Endothelial cell of umbilical vein (primary cell): ENCODE measurements at regions not wholly inside any gene's neighbourhood (a gene's known extent, or its start where the extent isn't known, plus 50 kb on each side); places are given as distances from the start of the nearest gene placed in this dataset.

Source experiments
- EZH2 ChIP-seq: IDR thresholded peaks from 2 replicates; pipeline ENCODE4 v1.6.1; 2012; ENCODE audit warnings: borderline replicate concordance, low read depth, mild to moderate bottlenecking, moderate library complexity, low read length, inconsistent platforms; ENCODE audit not compliant: severe bottlenecking
- FOS ChIP-seq: IDR thresholded peaks from 2 replicates; pipeline ENCODE4 v1.6.1; 2011; ENCODE audit warnings: mild to moderate bottlenecking, low read length, moderate library complexity, borderline replicate concordance; ENCODE audit not compliant: insufficient read depth
- JUN ChIP-seq: IDR thresholded peaks from 2 replicates; pipeline ENCODE4 v1.6.1; 2011; ENCODE audit warnings: borderline replicate concordance, low read depth; ENCODE audit not compliant: insufficient read length, insufficient read depth
- MYC ChIP-seq: IDR thresholded peaks from one replicate; pipeline ENCODE4 v1.6.1; 2011; ENCODE audit warnings: mild to moderate bottlenecking, low read depth, low read length
- TF ChIP-seq, protein P1 (sequence below), 2 donors: IDR thresholded peaks; 1 replicate in 1 of 2; 2 replicates in 1 of 2; pipeline ENCODE4 v1.5.1; 2011; ENCODE audit warnings: low read length in 2 of 2, mild to moderate bottlenecking in 2 of 2, moderate library complexity in 2 of 2, control low read depth in 1 of 2, inconsistent platforms in 1 of 2, low read depth in 1 of 2; ENCODE audit not compliant: insufficient read depth in 1 of 2; ENCODE audit errors: extremely low read depth in 1 of 2
- TF ChIP-seq, protein P2 (sequence below): IDR thresholded peaks from 2 replicates; pipeline ENCODE4 v1.6.1; 2011; ENCODE audit not compliant: insufficient read depth, insufficient read length

DNA sequence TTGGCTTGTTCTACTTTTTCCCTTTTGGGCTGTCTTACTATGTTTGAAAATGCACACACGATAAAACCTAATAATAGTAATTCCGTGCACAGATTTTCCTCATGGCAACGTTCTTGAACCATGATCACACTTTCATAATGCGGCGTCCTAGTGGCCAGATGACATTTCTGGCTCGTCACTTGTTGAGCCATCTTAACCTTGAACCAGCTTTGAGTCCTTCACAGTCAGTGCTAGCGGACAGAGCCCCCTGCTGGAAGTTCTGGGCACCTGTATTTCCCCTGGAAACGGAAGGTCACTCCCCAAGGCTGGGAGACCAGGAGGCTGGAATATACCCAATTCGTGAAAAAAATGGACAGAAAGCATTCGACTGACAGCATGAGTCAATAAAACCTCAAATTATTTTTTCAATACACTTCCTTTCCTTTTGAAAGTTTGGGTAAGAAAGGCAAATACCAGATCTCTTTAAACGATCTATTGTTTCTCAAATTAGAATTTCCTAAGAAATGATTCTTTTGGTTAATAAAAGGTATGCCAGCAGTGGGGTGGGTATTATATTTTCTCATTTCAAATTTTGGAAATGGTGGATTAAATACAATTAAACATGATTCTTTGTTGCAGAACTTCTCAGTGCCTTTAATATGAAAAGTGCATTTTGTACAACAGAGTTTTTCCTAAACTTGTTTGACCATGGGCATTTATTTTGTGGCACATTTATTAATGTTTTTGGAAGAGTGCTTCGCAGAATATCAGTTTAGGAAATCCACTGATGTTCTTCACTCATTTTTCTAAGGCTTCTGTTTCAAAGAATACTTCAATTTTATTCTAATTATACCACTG, 542.3 kb downstream of the QKI start:
- TF ChIP-seq, protein P1, sequence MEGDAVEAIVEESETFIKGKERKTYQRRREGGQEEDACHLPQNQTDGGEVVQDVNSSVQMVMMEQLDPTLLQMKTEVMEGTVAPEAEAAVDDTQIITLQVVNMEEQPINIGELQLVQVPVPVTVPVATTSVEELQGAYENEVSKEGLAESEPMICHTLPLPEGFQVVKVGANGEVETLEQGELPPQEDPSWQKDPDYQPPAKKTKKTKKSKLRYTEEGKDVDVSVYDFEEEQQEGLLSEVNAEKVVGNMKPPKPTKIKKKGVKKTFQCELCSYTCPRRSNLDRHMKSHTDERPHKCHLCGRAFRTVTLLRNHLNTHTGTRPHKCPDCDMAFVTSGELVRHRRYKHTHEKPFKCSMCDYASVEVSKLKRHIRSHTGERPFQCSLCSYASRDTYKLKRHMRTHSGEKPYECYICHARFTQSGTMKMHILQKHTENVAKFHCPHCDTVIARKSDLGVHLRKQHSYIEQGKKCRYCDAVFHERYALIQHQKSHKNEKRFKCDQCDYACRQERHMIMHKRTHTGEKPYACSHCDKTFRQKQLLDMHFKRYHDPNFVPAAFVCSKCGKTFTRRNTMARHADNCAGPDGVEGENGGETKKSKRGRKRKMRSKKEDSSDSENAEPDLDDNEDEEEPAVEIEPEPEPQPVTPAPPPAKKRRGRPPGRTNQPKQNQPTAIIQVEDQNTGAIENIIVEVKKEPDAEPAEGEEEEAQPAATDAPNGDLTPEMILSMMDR (IDR thresholded peaks at IDR 0.05; ENCODE audit: extremely low read depth in 1 of 2, insufficient read depth in 1 of 2, low read depth in 1 of 2, low read length in 2 of 2) = peak; percentile 81 to 91
- TF ChIP-seq FOS = no peak
- TF ChIP-seq, protein P2, sequence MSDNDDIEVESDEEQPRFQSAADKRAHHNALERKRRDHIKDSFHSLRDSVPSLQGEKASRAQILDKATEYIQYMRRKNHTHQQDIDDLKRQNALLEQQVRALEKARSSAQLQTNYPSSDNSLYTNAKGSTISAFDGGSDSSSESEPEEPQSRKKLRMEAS = no peak
- no peak for TF ChIP-seq JUN
- TF ChIP-seq EZH2 = no peak
- no peak for TF ChIP-seq MYC
